DND-41 (cell line): ENCODE measurements at regions not wholly inside any gene's neighbourhood (a gene's known extent, or its start where the extent isn't known, plus 50 kb on each side); places are given as distances from the start of the nearest gene placed in this dataset.

Source experiments
- ATAC-seq: fragments of 200-7000 bp; cut with Tn5 transposase; 3 replicates; pipeline ENCODE4 v1.9.1; 2021; ENCODE audit warnings: low read depth; ENCODE audit not compliant: insufficient read depth
- DNase-seq: peaks from one replicate; pipeline ENCODE4 v3.0.0-alpha.2; 2020
- H2AFZ ChIP-seq: 2 replicates; pipeline ENCODE4 v1.6.0; 2012; ENCODE audit warnings: low read depth, low read length
- H3K27ac ChIP-seq: 2 replicates; pipeline ENCODE4 v1.5.1; 2012; ENCODE audit warnings: low read length, inconsistent platforms
- H3K27me3 ChIP-seq: fragments of 200-600 bp; sonication (generic); 2 replicates; pipeline ENCODE4 v1.6.0; 2012; ENCODE audit warnings: low read length, mild to moderate bottlenecking, inconsistent platforms; ENCODE audit not compliant: insufficient read depth, poor library complexity
- H3K36me3 ChIP-seq: 2 replicates; pipeline ENCODE4 v1.5.1; 2012; ENCODE audit warnings: low read length, inconsistent platforms; ENCODE audit not compliant: insufficient read depth
- H3K4me1 ChIP-seq: 2 replicates; pipeline ENCODE4 v1.5.1; 2012; ENCODE audit warnings: mild to moderate bottlenecking, low read length; ENCODE audit not compliant: insufficient read depth
- H3K4me2 ChIP-seq: 2 replicates; pipeline ENCODE4 v1.6.0; 2012; ENCODE audit warnings: mild to moderate bottlenecking, moderate library complexity, low read length, inconsistent platforms; ENCODE audit not compliant: insufficient read depth
- H3K4me3 ChIP-seq, 2 experiments: fragments of 200-600 bp in 1 of 2; shearing (Covaris generic) in 1 of 2; 2 replicates each; pipeline ENCODE4 v1.5.1; 2012 to 2016; ENCODE audit warnings: inconsistent platforms in 2 of 2, low read length in 2 of 2, mild to moderate bottlenecking in 2 of 2, low read depth in 1 of 2, moderate library complexity in 1 of 2
- H3K79me2 ChIP-seq: 2 replicates; pipeline ENCODE4 v1.6.0; 2012; ENCODE audit warnings: low read length, inconsistent platforms; ENCODE audit not compliant: insufficient read depth
- H3K9ac ChIP-seq: 2 replicates; pipeline ENCODE4 v1.6.0; 2012; ENCODE audit warnings: low read depth, mild to moderate bottlenecking, inconsistent platforms, low read length, moderate library complexity
- H3K9me3 ChIP-seq: 2 replicates; pipeline ENCODE4 v1.5.1; 2012; ENCODE audit warnings: low read length, moderate library complexity, mild to moderate bottlenecking, inconsistent platforms; ENCODE audit not compliant: insufficient read depth, severe bottlenecking
- H4K20me1 ChIP-seq: 2 replicates; pipeline ENCODE4 v1.6.0; 2012; ENCODE audit warnings: low read length; ENCODE audit not compliant: insufficient read depth
- CTCF ChIP-seq: IDR thresholded peaks from 2 replicates; pipeline ENCODE4 v1.5.1; 2012; ENCODE audit warnings: borderline replicate concordance, low read length, moderate library complexity, mild to moderate bottlenecking; ENCODE audit not compliant: poor library complexity, severe bottlenecking; ENCODE audit errors: extremely low read depth
- EZH2 ChIP-seq: IDR thresholded peaks from 3 replicates; pipeline ENCODE4 v1.6.1; 2012; ENCODE audit warnings: borderline replicate concordance, low read depth, mild to moderate bottlenecking, moderate library complexity, low read length, inconsistent platforms; ENCODE audit not compliant: severe bottlenecking

GRCh38 chr4:124907881-124908280 is 195.3 kb upstream of the ANKRD50 start:
- no peak for DNase-seq
- ATAC-seq, result no peak
- Histone ChIP-seq H3K9me3 (no peaks in the 10 kb centered on the region), H3K4me2 (no peak overlapping the region), H3K4me3 (no peak overlapping the region), H3K27ac (no peak overlapping the region), H3K9ac (no peak overlapping the region), H3K4me1 (no peaks in the 10 kb centered on the region), H3K36me3 (no peaks in the 10 kb centered on the region), H4K20me1 (no peaks in the 10 kb centered on the region), H2AFZ (no peak overlapping the region), H3K27me3 (no peaks in the 10 kb centered on the region), H3K79me2 (no peaks in the 10 kb centered on the region)
- TF ChIP-seq CTCF, result no peak
- TF ChIP-seq EZH2, result no peak

- DNase-seq (no peak), ATAC-seq (no peak)
- Histone ChIP-seq H3K4me2 (no peak overlapping the region), H3K27me3 (no peaks in the 10 kb centered on the region), H3K9me3 (no peaks in the 10 kb centered on the region), H3K4me3 (no peak overlapping the region), H3K4me1 (no peaks in the 10 kb centered on the region), H2AFZ (no peak overlapping the region), H3K27ac (no peak overlapping the region), H4K20me1 (no peaks in the 10 kb centered on the region), H3K36me3 (no peaks in the 10 kb centered on the region), H3K79me2 (no peaks in the 10 kb centered on the region), H3K9ac (no peak overlapping the region)
- TF ChIP-seq EZH2 (no peak), CTCF (no peak)
Observed at GRCh38 chr4:124905441-124905840, 192.9 kb upstream of the ANKRD50 start.

- ATAC-seq (no peak), DNase-seq (no peak)
- Histone ChIP-seq H2AFZ (no peak overlapping the region), H3K27ac (no peak overlapping the region), H3K36me3 (no peaks in the 10 kb centered on the region), H3K9ac (no peak overlapping the region), H3K4me1 (no peaks in the 10 kb centered on the region), H3K27me3 (no peaks in the 10 kb centered on the region), H4K20me1 (no peaks in the 10 kb centered on the region), H3K79me2 (no peaks in the 10 kb centered on the region), H3K4me2 (no peak overlapping the region), H3K4me3 (no peak overlapping the region), H3K9me3 (no peaks in the 10 kb centered on the region)
- TF ChIP-seq EZH2, result no peak
- TF ChIP-seq CTCF, result no peak
Observed at GRCh38 chr4:124904723-124905388, 192.3 kb upstream of the ANKRD50 start.
